A673 (cell line): ENCODE measurements at regions not wholly inside any gene's neighbourhood (a gene's known extent, or its start where the extent isn't known, plus 50 kb on each side); places are given as distances from the start of the nearest gene placed in this dataset.
"Not testable (repeated sequence)": the region's sequence is repeated elsewhere in the genome, so short reads cannot be mapped to it uniquely, and the experiment has no call there.

Source experiments
- BruUV-seq: library from RNA; stranded (reverse); fragments of 400-500 nt; replicated peaks from 2 replicates; lab custom pipeline; 2021; lab: Mats Ljungman, UMichigan
- CTCF ChIA-PET: fragments of 300-600 bp; sonication (Branson Sonifier 250); formaldehyde crosslinking; loops from one replicate; lab custom pipeline; 2022; ENCODE audit warnings: antibody characterized with exemption; lab: Charles Lee
- POLR2A ChIA-PET: fragments of 300-600 bp; sonication (Branson Sonifier 250); formaldehyde crosslinking; loops from one replicate; lab custom pipeline; 2022; ENCODE audit warnings: antibody characterized with exemption; ENCODE audit not compliant: low non-redundant PET; lab: Charles Lee
- DNase-seq: peaks from one replicate; pipeline ENCODE4 v3.0.0-alpha.2; 2015; ENCODE audit warnings: low spot score
- H3K27ac ChIP-seq: fragments of 200-600 bp; sonication (generic); 2 replicates; pipeline ENCODE4 v1.5.1; 2016; ENCODE audit warnings: mixed run types, low read depth, mild to moderate bottlenecking, mixed read lengths, antibody characterized with exemption, low read length; ENCODE audit not compliant: poor library complexity, severe bottlenecking
- H3K27me3 ChIP-seq: fragments of 200-600 bp; sonication (generic); replicated peaks from 2 replicates; pipeline ENCODE4 v1.6.1; 2017; ENCODE audit warnings: mixed run types, low read depth, mild to moderate bottlenecking, mixed read lengths, antibody characterized with exemption, low read length; ENCODE audit not compliant: insufficient read depth, poor library complexity
- H3K36me3 ChIP-seq: fragments of 200-600 bp; sonication (generic); 2 replicates; pipeline ENCODE4 v1.6.1; 2016; ENCODE audit warnings: mixed run types, mild to moderate bottlenecking, mixed read lengths, antibody characterized with exemption, low read length; ENCODE audit not compliant: insufficient read depth, poor library complexity, severe bottlenecking
- H3K4me1 ChIP-seq: fragments of 200-600 bp; sonication (generic); 2 replicates; pipeline ENCODE4 v1.6.1; 2017; ENCODE audit warnings: mixed run types, mild to moderate bottlenecking, mixed read lengths, antibody characterized with exemption, low read length; ENCODE audit not compliant: insufficient read depth, poor library complexity, severe bottlenecking
- H3K4me3 ChIP-seq: fragments of 200-600 bp; sonication (generic); 2 replicates; pipeline ENCODE4 v1.5.1; 2016; ENCODE audit warnings: low read depth, mixed run types, mild to moderate bottlenecking, mixed read lengths, low read length; ENCODE audit not compliant: poor library complexity, severe bottlenecking
- H3K9me3 ChIP-seq: fragments of 200-600 bp; sonication (generic); 2 replicates; pipeline ENCODE4 v1.6.1; 2016; ENCODE audit warnings: mixed run types, low read depth, mild to moderate bottlenecking, mixed read lengths, antibody characterized with exemption, low read length; ENCODE audit not compliant: poor library complexity, severe bottlenecking
- EZH2 ChIP-seq: fragments of 200-600 bp; sonication (generic); IDR thresholded peaks from 2 replicates; pipeline ENCODE4 v1.6.1; 2017; ENCODE audit warnings: borderline replicate concordance, low read depth, mild to moderate bottlenecking, mixed read lengths, antibody characterized with exemption, low read length; ENCODE audit not compliant: poor library complexity, severe bottlenecking
- intact Hi-C: fragments of 100-400 bp; cut with micrococcal nuclease; formaldehyde crosslinking; loops from one replicate; pipeline ENCODE4 v1.10.0; 2022; ENCODE audit not compliant: unreplicated experiment
- TF ChIP-seq, protein P1 (sequence below): fragments of 300-800, 200-600 bp; sonication (generic); conservative IDR thresholded peaks from 2 replicates; pipeline ENCODE4 v1.5.1; 2017; ENCODE audit warnings: low read depth, mild to moderate bottlenecking, antibody characterized with exemption, low read length, moderate library complexity, mixed read lengths

DNA sequence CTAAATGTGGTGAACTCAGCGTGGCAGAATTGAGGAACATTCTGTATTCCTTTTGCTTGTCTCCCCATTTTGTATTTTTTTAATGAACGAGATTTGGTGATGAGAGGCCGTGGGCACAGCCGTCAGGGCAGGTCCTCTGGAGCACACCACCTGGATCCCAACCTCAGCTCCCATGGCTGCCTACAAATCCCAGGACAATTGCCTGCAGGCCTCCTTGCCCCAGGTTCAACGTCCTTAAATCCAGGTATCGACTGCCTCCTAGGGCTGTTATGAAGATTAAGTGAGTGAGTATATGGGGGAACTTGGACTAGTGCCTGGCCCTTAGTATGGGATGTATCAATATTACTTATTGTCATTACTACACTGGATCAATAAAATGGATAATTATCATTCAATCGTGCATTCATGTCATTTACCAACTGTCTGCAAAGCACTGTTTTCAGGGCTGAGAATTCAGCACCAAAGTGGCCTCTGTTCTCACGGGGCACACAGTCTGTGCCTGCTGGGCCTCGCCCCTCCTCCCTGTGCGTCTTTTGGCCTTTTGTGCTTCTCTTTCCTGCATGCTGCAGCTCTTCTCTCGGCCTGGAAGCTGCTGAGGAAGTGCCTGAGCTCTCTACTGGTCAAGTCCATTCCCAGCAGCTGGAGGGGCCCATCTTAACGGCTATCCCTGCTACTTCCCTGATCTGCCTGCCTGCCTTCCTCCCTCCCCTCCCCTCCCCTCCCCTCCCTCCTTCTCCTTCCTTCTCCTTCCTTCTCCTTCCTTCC, 1343.7 kb downstream of the BRD1 start:
- Histone ChIP-seq H3K4me1 (no peaks in the 10 kb centered on the region), H3K36me3 (no peaks in the 10 kb centered on the region), H3K4me3 (no peak overlapping the region), H3K9me3 (no peaks in the 10 kb centered on the region), H3K27ac (no peak overlapping the region), H3K27me3 (no peaks in the 10 kb centered on the region)
- intact Hi-C loops: no loop called here
- ChIA-PET CTCF (no interaction called here), POLR2A (interaction anchor here (0.6 to 0.7 kb wide), 2 partner anchors 124 to 146 kb away, joined by 3 to 5 read pairs; no protein-coding TSS in a partner anchor)
- BruUV-seq: no TSS peak
- no peak for TF ChIP-seq EZH2
- TF ChIP-seq, protein P1, sequence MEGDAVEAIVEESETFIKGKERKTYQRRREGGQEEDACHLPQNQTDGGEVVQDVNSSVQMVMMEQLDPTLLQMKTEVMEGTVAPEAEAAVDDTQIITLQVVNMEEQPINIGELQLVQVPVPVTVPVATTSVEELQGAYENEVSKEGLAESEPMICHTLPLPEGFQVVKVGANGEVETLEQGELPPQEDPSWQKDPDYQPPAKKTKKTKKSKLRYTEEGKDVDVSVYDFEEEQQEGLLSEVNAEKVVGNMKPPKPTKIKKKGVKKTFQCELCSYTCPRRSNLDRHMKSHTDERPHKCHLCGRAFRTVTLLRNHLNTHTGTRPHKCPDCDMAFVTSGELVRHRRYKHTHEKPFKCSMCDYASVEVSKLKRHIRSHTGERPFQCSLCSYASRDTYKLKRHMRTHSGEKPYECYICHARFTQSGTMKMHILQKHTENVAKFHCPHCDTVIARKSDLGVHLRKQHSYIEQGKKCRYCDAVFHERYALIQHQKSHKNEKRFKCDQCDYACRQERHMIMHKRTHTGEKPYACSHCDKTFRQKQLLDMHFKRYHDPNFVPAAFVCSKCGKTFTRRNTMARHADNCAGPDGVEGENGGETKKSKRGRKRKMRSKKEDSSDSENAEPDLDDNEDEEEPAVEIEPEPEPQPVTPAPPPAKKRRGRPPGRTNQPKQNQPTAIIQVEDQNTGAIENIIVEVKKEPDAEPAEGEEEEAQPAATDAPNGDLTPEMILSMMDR: no peak
- DNase-seq: no peak

DNA sequence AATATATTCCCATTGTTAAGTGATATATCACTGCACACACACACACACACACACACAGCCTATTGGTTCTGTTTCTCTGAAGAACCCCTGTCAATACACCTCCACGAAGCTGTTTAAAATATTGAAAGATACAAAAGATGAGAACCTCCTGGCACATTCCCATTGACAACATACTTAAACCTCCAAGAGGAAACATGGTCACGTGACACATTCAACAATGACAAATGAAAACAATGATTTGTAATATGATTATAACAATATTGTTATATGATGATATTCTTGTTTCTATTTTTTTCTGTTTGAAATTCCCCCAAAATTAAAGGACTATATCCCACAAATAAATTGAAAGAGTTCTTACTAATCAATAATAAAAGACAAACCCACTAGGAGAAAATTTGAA, 1344.9 kb downstream of the BRD1 start:
- H3K27ac ChIP-seq: no peak overlapping the region
- intact Hi-C loops: no loop called here
- no peaks in the 10 kb centered on the region for H3K4me1 ChIP-seq
- BruUV-seq: no TSS peak
- TF ChIP-seq, protein P1: no peak
- no peak for TF ChIP-seq EZH2
- CTCF ChIA-PET: no interaction called here
- DNase-seq: no peak
- POLR2A ChIA-PET: no interaction called here
- H3K9me3 ChIP-seq: no peaks in the 10 kb centered on the region
- no peaks in the 10 kb centered on the region for H3K27me3 ChIP-seq
- no peaks in the 10 kb centered on the region for H3K36me3 ChIP-seq
- H3K4me3 ChIP-seq: no peak overlapping the region

DNA sequence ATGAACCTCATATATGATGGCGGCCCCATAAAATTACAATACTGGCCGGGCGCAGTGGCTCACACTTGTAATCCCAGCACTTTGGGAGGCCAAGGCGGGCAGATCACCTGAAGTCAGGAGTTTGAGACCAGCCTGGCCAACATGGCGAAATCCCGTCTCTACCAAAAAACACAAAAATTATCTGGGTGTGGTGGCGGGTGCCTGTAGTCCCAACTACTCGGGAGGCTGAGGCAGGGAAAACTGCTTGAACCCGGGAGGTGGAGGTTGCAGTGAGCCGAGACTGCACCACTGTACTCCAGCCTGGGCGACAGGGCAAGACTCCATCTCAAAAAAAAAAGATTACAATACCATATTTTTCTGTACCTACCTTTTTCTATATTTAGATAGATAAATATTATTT, 1345.5 kb downstream of the BRD1 start:
- CTCF ChIA-PET, H3K27ac ChIP-seq, POLR2A ChIA-PET, H3K27me3 ChIP-seq, DNase-seq, BruUV-seq, intact Hi-C loops, H3K9me3 ChIP-seq, H3K36me3 ChIP-seq, H3K4me3 ChIP-seq, H3K4me1 ChIP-seq: not testable (repeated sequence)

DNA sequence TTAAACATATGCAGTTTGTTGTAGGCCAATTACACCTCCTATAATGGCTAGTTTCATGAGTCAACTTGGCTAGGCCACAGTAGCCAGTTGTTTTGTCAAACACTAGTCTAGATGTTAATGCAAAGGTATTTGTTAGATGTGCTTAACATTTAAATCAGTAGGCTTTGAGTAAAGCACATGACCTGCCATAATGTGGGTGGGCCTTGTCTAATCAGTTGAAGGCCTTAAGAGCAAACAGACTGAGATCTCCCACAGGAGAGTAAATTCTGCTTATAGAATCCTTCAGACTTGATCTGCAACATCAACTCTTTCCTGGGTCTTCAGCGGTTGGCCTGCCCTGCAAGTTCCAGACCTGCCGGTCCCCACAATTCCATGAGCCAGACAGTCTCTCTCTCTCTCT, 1345.9 kb downstream of the BRD1 start:
- Histone ChIP-seq H3K36me3 (no peaks in the 10 kb centered on the region), H3K27me3 (no peaks in the 10 kb centered on the region), H3K4me3 (no peak overlapping the region), H3K9me3 (no peaks in the 10 kb centered on the region), H3K4me1 (no peaks in the 10 kb centered on the region), H3K27ac (no peak overlapping the region)
- ChIA-PET POLR2A (no interaction called here), CTCF (no interaction called here)
- no TSS peak for BruUV-seq
- TF ChIP-seq EZH2: no peak
- TF ChIP-seq, protein P1: no peak
- DNase-seq: no peak
- intact Hi-C loops: no loop called here
